HS-27A (cell line): ENCODE measurements at regions not wholly inside any gene's neighbourhood (a gene's known extent, or its start where the extent isn't known, plus 50 kb on each side); places are given as distances from the start of the nearest gene placed in this dataset.

ENCODE experiments used
- DNase-seq: peaks from one replicate; pipeline ENCODE4 v3.0.0-alpha.2; 2012; ENCODE audit warnings: low read depth, missing footprints

DNA sequence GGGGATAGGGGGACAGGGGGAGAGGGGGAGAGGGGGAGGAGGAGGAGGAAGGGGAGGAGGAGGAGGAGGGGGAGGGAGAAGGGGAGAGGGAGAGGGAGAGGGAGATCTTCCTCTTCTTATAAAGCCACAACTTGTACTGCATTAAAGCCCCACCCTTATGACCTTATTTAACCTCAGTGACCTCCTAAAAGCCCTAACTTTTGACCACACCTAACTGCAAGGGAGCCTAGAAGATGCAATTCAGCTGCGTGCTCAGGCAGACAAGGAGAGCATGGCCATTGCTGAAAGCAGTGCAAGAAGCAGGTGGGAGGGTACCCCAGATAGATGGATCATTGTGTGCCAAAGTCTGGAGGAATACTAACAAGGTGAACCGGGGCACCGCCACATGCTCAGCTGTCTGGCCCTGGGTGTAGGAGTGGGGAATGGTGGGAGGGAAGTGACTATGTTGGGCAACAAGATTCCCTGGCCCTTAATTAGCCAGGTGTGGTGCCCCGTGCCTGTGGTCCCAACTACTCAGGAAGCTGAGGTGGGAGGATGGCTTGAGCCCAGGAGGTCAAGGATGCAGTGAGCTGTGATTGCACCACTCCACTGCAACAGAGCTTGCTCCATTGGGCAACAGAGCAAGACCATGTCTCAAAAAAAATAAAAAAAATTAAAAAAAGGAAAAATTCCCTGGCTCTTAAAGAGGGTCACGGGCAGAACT is 125.4 kb upstream of the BOD1 start:
- no peak for DNase-seq

- no peak for DNase-seq
Measured at GRCh38 chr5:173742432-173742816, 126.0 kb upstream of the BOD1 start.

GRCh38 chr5:173743641-173744343 is 127.3 kb upstream of the BOD1 start:
- no peak for DNase-seq

DNA sequence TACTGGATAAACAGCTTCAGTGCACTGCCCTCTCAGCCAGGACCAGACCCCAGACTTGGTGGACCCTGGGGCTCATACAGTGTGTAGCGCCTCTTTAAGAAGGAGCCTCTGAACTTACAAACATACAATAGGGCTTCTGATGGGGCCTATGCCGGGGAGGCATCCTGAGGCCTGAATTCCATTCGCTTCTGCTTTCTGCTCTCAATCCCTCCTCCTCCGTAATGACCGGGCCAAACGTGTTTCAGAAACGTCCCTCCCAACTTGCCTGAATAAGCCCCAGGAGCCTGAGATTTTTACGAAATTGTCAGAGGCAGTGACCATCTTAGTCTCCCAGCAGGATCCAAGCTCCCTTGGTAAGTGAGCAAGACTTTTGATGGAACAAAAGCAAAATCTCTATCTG is 128.1 kb upstream of the BOD1 start:
- no peak for DNase-seq

GRCh38 chr5:173745123-173745522 is 128.7 kb upstream of the BOD1 start:
- no peak for DNase-seq

DNA sequence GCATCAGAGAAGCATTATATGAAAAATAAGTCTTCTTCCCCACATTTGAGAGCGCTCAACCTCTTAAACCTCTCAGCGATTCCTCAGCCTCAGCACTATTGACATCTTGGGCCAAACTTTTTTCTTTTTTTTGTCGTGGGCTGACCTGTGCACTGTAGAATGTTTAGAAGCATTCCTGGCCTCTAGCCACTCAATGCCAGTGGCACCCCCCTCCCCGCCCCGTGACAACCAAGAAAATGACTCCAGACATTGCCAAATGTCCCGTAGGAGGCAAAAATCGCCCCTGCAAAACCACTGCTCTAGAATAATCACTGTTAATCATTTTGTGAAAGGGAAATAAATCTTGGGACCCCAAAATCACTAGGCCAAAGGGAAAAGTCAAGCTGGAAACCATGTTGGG is 129.1 kb upstream of the BOD1 start:
- no peak for DNase-seq

DNA sequence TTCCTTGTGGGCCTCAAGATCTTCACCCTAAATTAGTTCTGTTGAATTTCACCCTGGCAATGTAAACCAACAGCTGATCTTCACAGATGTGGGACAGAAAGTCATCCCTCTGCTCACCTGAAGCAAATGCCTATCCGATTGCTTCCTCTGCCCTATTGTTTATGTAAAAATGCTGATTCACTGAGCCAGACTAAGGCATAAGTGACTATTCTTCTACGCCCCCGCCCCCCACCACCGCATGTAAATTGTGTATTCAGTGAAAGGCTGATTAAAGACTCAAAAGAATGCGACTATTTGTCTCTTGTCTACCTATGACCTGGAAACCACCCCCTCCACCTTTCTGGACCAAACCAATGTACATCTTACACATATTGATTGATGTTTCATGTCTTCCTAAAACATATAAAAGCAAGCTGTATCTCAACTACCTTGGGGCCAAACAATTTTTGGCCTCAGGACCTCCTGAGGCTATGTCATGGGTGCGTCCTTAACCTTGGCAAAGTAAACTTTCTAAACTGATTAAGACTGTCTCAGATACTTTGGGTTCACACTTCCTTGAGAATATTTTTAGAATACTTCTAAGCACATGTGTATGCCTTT is 129.7 kb upstream of the BOD1 start:
- no peak for DNase-seq

- DNase-seq: no peak
Measured at GRCh38 chr5:173747876-173748275, 131.4 kb upstream of the BOD1 start.

GRCh38 chr5:173750538-173751265 is 134.3 kb upstream of the BOD1 start:
- no peak for DNase-seq

- no peak for DNase-seq
Measured at GRCh38 chr5:173751266-173751600, 134.8 kb upstream of the BOD1 start.

GRCh38 chr5:173752653-173753052 is 135.5 kb upstream of the CPEB4 start:
- no peak for DNase-seq

DNA sequence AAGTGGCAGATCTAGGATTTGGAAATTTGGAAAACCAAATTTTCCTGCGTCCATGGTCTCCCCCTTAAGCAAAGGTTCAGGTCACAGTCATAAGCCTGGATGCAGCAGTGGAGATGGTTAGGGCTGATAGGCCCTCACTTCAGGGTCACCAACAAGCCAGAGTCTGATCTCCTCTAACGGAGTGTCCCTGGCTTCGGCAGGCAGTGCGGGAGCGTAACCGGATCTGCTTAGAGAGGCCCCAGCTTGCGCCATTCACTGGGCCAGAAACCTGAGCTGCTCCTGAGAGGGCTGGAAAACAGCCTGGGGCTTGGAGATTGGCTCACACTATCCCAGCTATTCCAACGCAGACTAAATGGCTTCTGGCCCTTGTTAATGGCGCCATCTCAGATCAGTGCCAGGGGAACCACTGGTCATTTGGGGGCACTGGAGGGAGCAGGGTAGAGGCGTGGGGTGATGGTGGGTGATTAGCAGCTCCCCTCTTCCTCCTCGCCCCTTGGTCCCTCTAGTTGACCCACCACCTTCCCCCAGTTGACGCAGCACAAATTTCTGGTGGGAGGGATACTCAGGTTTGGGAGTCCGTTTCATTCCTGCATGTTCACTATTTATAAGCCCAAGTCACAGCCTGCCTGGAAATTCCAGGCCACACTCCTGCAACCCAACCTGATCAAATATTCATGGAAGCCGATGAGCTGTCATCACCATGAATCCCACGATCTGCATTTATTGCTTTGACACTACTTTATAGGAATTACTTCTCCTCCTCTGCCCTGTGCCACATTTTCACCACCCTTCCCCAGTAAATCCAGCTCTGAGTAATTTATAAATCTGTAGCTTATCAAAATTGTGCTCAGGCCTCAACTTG is 134.6 kb upstream of the CPEB4 start:
- no peak for DNase-seq

DNA sequence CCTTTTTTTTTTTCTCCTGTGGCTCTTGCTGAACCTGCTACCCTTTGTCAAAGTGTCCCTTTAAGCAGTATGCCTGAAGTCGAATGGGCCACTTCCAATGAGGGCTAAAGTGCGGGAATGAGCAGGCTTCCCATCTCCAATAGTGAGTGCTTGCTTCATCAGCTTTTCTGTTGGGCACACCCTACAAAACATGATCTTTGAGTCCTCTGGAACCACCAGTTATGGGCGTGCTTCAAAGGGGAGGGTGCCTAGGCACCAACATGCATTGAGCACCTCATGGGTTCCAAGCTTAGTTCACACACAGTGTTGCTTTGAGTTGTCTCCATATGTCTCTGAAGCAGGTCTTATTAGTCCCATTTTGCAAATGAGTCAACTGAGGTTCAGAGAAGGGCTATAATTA is 132.8 kb upstream of the CPEB4 start:
- no peak for DNase-seq

DNA sequence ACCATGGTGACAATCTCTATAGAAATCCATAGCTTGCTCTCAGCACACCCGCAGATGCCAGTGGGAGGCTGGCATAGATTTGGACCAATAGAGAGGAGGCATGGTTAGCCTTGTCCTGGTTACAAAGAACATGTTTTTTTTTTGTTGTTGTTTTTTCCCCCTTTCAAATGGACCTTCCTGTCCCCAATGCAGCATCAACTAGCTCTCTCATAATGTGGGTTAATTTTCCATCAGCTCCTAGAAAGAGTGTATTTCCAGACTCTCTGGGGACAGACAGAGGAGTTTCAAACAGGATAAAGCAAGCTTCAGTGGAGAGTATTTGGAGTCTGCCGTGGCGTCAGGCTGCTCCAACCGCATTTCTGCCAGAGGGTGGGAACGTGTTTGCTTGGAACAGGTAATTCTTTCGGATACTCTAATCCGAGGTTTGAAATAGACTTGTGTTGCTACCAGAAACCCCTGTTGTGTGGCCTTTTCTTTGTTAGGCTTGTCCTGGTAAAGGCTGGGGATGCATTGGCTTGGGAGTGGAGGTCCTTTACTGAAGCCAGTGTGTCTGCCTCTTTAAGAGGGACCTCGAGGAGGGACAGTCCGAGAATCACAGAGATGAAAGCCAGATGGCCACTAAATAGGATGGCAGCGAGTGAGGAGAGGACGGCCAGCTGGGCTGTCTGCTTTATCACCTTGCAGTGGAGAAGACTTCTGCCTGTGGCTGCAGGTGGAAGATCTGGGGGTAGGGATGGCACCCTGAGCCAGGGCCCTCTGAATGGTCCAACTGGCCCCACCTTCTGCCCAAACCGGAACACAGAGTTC is 130.5 kb upstream of the CPEB4 start:
- DNase-seq: no peak

DNA sequence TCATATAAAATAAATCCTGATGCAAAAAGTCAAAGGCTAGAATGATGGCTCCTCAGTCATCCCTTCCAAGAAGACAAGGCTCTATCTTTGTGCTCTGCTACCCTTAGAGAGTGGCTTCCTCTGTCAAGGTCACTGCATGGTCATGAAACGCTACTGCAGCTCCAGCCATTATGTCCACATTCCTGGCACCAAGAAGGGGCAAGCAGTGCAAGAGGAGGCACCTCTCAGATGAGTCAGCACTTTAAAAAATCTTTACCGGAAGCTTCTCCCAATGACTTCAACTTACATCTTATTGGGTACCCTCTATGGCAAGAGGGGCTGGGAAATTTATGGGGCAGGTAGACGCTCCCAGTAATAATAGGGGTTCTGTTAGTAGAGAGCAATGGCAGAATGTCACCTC is 129.5 kb upstream of the CPEB4 start:
- DNase-seq: no peak

GRCh38 chr5:173759691-173760090 is 128.5 kb upstream of the CPEB4 start:
- DNase-seq: no peak

GRCh38 chr5:173760461-173761177 is 127.5 kb upstream of the CPEB4 start:
- DNase-seq: no peak

DNA sequence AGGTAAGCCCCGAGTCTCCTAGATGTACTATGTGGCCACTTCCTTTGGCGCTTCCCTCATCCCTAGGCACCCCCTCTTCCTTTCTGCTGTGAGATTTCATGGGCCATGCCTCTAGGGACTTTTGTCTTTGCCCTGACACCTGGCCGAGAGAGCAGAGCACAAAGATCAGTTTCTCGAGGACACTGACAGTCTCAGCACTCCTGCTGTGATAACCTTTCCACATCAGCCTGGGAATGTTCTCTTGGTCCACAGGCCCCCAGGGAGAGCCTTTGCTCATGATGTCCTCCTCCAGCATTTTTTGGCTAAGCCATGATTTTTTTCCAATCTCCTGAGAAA is 127.0 kb upstream of the CPEB4 start:
- DNase-seq: no peak

- no peak for DNase-seq
Measured at GRCh38 chr5:173762045-173762444, 126.1 kb upstream of the CPEB4 start.

DNA sequence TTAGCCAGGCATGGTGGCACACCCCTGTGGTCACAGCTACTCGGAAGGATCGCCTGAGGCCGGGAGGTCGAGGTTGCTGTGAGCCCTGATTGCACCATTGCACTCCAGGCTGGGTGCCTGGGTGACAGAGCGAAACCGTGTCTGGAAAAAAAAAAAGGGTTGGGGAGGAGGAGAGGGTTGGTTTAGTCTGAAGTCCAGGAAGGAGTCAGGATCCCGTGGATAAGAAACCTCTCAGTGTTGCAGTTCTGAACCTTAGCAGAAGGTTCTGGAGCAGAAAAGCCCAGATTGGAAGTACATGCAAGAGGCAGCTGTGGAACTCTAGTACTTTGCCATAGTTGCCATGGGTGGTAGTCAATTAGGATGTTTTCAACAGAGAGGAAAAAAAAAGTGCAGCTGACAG is 125.2 kb upstream of the CPEB4 start:
- no peak for DNase-seq

- no peak for DNase-seq
Measured at GRCh38 chr5:173763410-173763809, 124.7 kb upstream of the CPEB4 start.
